HG03060 (cell line): ENCODE measurements at regions not wholly inside any gene's neighbourhood (a gene's known extent, or its start where the extent isn't known, plus 50 kb on each side); places are given as distances from the start of the nearest gene placed in this dataset.

Experiments used
- ATAC-seq: cut with Tn5 transposase; IDR thresholded peaks from one replicate; pipeline ENCODE4 v1.9.1; 2021; ENCODE audit warnings: low read depth, moderate number of reproducible peaks; ENCODE audit not compliant: unreplicated experiment

- no peak for ATAC-seq
Observed at GRCh38 chr15:100718075-100718980, 115.9 kb downstream of the ASB7 start.

DNA sequence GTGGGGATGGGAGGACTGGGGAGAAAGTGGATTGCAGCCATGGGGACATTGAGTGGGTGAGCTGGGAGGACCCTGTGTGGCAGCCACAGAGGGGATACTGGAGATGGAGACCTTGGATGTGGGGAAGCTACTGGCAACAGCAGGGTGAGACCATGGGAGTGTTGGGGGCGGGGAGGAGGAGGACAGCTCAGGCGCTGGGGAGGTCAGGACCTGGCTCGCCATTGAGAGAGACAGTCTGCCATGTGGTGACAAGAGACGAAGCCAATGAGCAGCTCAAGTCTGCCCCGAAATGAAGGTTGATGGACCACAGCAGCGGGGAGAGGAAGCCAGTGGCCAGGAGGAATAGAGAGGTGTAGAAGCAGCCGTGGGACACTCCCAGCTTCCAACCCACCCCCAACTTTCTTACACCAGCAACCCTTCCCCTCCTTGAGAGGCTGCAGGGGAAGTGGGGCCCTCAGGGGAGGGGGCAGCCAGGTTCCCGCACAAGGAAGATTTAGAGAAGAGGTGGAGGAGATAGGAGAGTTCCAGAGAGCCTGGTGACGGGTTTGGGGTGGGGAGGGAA is 118.1 kb downstream of the ASB7 start:
- no peak for ATAC-seq

DNA sequence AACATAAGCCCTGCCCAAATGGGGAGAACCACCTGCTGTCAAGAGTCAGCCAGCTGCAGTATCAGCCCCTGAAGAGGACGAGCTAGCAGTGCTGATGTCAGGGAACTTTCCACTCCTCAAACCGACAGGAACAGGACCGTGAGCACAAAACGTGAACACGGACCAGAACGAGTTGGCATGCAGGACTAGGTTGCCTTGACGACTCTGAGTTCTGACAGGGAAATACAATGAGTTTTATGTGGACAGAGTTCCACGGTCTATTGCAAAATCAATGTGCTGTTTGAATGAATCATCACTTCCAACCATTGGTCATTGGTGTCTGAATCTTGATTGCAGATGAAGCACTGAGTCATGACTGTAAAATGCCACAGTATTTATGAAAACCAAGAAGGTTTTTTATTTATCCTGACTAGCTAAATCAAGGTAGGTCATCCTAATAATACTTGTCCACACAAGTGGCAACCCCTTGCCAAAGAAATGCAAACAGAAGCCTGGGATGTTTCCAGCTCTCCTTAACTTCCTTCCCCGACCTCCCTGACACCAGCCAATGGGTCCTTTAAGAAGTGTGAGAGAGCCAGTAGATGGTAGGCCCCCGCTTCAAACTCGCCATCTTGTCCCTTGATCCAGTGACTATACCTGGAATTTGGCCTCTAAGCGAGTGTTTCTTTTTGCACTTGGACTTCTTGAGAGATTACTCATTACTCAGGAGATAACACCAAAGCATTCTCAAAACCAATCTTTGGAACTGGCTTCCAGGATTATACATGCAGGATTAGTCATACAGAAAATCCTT is 119.6 kb downstream of the ASB7 start:
- no peak for ATAC-seq

DNA sequence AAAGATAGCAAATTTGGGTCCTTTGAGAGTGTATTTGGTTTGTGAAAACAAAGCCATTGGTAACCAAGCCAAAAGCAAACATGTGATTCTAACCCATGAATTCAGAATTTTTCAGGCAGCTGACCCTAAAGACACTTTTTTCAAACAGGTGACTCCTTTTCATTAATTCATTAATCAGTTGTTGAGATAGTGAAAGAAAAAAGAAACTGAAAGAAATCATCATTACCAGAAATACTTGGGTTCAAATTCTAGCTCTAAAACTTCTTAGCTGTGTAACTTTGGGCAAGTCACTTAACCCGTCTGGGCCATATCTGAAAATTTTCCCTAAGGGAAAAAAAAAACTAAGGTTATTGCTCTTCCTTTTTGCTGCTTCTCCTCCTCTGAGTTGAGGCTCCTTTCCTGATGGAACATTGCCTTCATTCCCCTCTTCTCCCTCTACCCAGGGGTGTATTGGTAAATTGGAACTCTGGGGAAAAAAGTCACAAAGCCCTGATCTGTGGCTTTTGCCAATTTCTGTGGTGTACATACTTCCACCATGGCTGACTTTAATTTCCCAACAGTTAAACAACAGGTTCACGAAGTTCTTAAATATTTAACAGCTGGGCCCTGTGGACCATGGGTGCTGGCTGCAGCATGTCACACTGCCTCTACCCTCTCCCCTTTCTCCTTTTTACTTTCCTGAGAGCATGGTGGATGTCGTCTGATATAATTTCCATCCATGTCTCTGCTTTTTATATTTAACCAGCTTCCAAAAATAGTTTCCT is 120.3 kb downstream of the ASB7 start:
- no peak for ATAC-seq

DNA sequence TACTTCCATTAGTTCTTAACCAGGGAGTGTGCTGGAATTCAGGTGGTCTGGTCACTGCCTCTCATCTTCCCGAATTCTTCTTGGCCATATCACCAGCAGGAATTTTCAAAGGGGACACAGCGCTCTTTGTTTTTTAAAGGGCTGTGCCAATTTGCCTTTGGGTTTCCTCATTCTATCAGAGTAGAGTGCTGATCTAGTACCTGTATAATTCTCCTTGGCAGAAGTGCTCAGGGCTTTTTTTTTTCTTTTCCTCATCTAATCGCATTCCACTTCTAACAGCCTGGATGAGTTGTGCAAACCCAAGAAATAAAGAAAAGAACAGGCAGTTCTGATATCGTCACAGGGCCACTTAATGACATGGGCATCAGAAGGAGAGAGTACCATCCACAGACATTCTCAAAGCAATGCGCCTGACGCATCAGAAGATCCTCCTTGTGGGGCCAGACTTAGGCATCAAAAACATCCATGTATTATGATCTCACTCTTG is 121.0 kb downstream of the ASB7 start:
- no peak for ATAC-seq

- ATAC-seq, result no peak
Observed at GRCh38 chr15:100725121-100726069, 123.0 kb downstream of the ASB7 start.

DNA sequence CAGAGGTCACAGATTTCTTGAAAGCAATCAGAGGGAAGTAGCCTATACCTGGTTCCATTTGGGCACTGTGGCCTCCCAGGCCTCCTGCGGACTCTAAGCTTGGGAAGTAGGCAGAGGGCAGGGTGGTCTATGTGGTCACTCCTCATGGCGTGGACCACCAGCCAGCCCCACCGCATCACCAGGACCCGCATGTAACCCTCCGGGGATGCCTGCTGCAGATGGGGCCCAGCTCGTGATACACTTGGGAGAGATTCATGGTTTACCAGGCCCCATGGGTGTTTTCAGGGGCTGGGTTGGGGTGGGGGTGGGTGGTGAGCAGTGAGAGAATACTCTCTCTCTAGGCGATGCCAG is 123.7 kb downstream of the ASB7 start:
- ATAC-seq, result no peak

DNA sequence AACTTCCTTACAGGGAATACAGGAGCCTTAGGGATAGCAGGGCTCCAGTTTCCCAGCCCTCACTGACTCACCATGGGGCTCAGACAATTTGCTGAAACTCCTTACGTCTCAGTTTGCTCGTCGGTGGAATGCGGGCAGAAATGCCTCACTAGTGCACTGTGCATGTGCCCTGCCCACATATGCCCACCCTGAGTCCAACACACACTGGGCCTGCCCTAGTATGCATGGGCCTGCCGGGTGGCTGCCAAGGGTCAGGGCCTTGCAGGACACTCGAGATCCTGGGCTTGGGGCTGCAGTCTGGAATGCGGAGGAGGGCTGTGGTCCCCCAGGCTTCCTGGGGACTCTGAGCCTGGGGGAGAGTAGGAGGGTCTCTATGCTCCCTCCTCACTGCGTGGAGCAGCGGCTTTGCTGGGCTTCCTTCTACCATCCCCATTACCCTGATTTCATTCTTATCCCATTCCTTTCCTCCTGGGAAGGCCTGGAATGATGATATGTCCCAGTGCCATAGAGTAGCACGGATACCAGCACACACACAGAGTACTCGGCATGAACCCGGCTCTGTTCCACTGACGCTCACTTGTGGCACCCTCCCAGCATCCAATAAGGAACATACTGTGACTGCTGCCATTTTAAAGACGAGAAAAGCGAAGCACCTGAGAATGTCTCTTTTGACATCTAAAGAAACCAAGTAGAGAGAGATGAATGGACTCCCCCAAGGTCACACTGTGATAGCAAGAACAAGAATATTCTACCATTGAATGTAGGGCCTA is 124.2 kb downstream of the ASB7 start:
- no peak for ATAC-seq

- ATAC-seq, result no peak
Observed at GRCh38 chr15:100727291-100727851, 125.0 kb downstream of the ASB7 start.

- no peak for ATAC-seq
Observed at GRCh38 chr15:100728371-100729201, 126.2 kb downstream of the ASB7 start.

GRCh38 chr15:100729461-100729860 is 127.1 kb downstream of the ASB7 start:
- ATAC-seq, result no peak

DNA sequence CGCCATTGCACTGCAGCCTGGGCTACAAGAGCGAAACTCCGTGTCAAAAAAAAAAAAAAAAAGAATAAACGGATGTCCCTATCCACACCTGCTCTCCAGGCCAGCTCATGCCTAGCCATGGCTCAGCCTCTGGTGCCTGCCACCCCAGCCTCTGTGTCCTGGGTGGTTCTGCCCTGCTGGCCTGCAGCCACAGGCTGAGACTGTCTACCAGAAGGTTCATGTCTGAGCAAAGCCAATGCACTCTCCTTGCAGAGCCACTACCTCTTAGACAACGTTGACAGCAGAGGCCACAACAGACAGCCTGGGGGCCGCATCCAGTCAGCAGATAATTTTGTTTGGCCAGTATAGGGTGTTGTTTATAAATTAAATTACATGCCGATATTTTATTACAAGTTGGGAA is 127.7 kb downstream of the ASB7 start:
- no peak for ATAC-seq

DNA sequence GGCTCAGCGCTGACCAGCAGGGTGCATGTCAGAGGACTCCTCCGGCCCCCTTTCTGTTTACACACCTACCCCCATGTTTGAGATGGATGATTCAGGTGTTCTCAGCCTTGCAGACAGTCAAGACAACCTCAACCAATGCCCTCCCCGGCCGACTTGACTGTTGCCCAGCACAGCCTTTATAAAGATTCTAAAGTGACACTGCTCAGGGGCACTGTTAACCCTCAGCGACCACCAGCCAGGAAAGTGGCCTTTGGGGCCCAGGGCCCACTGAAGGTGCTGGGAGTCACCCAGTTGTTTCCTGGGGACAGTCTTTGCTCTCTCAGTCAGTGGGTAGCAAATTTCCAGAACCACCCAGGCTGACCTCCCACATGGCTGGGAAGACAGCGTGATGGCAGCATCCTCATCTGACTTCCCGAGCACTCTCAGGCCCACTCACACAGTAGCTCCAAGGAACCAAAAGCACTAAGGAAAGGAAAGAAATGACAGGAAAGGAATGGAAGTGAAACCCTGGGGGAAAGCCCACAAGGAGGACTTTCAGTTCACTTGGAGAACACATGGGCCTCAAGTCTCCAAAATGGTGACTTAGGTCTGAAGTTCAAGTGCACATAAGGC is 128.4 kb downstream of the ASB7 start:
- ATAC-seq, result no peak

DNA sequence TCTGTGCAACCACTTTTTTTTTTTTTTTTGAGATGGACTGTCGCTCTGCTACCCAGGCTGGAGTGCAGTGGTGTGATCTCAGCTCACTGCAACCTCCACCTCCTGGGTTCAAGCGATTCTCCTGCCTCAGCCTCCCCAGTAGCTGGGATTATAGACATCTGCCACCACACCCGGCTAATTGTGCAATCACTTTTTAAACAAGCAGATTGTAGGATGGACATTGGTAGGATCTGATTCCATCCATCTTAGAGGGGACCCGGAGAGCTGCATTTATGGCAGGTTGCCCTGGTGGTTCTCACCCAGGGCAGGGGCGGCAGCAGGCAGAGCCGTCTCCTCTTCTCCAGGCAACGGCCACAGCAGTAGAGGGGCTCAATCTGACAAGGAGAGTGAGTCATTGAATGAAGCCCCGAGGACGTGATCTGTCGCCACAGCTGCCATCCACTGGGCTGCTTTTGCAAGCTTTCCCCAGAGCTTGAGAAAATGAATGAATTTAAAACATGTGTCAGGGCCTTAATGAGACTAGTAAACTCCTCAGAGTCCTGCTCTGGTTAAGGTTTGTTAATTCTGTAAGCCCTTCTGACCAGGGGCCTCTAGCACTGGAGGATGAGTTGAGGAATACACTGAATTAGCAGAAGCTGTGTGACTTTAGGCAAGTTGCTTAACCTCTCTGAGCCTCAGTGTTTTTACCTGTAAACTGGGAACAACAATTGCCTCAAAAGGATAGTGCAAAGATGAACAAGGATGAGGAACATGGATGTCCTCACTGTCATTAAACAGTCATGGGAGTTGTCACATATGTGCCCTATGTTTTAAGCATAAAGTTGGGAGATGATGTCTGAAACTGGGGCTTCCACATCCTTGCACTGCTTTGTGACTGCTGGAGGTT is 129.1 kb downstream of the ASB7 start:
- no peak for ATAC-seq

GRCh38 chr15:100732211-100733055 is 130.0 kb downstream of the ASB7 start:
- ATAC-seq, result no peak
